Transverse colon (tissue), 4 donors: ENCODE measurements at regions not wholly inside any gene's neighbourhood (a gene's known extent, or its start where the extent isn't known, plus 50 kb on each side); places are given as distances from the start of the nearest gene placed in this dataset.
A peak's percentile ranks its signal among the peaks of the same experiment; 100 is the strongest.

Experiments used
- DNase-seq: peaks from one replicate; pipeline ENCODE4 v3.0.0-alpha.2; 2019
- H3K27ac ChIP-seq, 4 donors: fragments of 200-600 bp; sonication (generic); 2 replicates each; pipeline ENCODE4 v1.5.1; 2016 to 2018; ENCODE audit warnings: inconsistent platforms in 4 of 4
- H3K27me3 ChIP-seq: fragments of 200-600 bp; sonication (generic); 2 replicates; pipeline ENCODE4 v1.5.1; 2017; ENCODE audit warnings: inconsistent platforms
- H3K36me3 ChIP-seq, 4 donors: fragments of 200-600 bp; sonication (generic); 2 replicates each; pipeline ENCODE4 v1.5.1; 2017 to 2019; ENCODE audit warnings: inconsistent platforms in 4 of 4
- H3K4me1 ChIP-seq, 4 donors: fragments of 200-600 bp; sonication (generic); 2 replicates each; pipeline ENCODE4 v1.5.1; 2017 to 2020; ENCODE audit warnings: inconsistent platforms in 4 of 4
- H3K4me3 ChIP-seq, 4 donors: fragments of 200-600 bp; sonication (generic); 1 replicate in 1 of 4; 2 replicates in 3 of 4; pipeline versions ENCODE4 v1.5.1 to v1.6.1; 2017 to 2019; ENCODE audit warnings: inconsistent platforms in 4 of 4
- H3K9me3 ChIP-seq, 2 donors: fragments of 200-600 bp; sonication (generic); 2 replicates each; pipeline ENCODE4 v1.5.1; 2017 to 2019; ENCODE audit warnings: inconsistent platforms in 2 of 2
- CTCF ChIP-seq, 5 experiments: fragments of 200-600 bp in 3 of 5; fragments of 450-650 bp in 2 of 5; sonication (generic) in 3 of 5; IDR thresholded peaks; 1 replicate in 2 of 5; 2 replicates in 3 of 5; pipeline ENCODE4 v1.5.1; 2016 to 2017; ENCODE audit warnings: antibody characterized with exemption in 5 of 5, inconsistent platforms in 3 of 5, mild to moderate bottlenecking in 2 of 5, moderate library complexity in 1 of 5
- EP300 ChIP-seq: sonication (generic); formaldehyde crosslinking; IDR thresholded peaks from one replicate; pipeline ENCODE4 v1.6.1; 2017; ENCODE audit warnings: antibody characterized with exemption, low read depth
- POLR2A ChIP-seq: fragments of 450-650 bp; IDR thresholded peaks from one replicate; pipeline ENCODE4 v1.6.1; 2016; ENCODE audit warnings: antibody characterized with exemption, mild to moderate bottlenecking, moderate library complexity
- POLR2AphosphoS5 ChIP-seq, 3 donors: sonication (generic); formaldehyde crosslinking; IDR thresholded peaks; one replicate each; pipeline ENCODE4 v1.6.1; 2016; ENCODE audit warnings: antibody characterized with exemption in 3 of 3
- WGBS, 2 donors: methylation state at CpG; one replicate each; pipeline ENCODE4 v1.1.5; 2018; ENCODE audit warnings: low coverage in 1 of 2; 5-methylcytosine and 5-hydroxymethylcytosine counted together
- in situ Hi-C, 4 donors: fragments of 200-750 bp; cut with MboI; loops; one replicate each; pipeline versions ENCODE4 v1.15.0 to v1.15.1; 2017; ENCODE audit warnings: low sequenced_read_pairs in 3 of 4, low pct_ligation_motif_present in 1 of 4, low pct_unique_long_range_greater_than_20kb in 1 of 4
- intact Hi-C: fragments of 100-400 bp; cut with DNase I; formaldehyde crosslinking; loops from one replicate; pipeline ENCODE4 v1.15.1; 2023; ENCODE audit warnings: low total_unique reads

DNA sequence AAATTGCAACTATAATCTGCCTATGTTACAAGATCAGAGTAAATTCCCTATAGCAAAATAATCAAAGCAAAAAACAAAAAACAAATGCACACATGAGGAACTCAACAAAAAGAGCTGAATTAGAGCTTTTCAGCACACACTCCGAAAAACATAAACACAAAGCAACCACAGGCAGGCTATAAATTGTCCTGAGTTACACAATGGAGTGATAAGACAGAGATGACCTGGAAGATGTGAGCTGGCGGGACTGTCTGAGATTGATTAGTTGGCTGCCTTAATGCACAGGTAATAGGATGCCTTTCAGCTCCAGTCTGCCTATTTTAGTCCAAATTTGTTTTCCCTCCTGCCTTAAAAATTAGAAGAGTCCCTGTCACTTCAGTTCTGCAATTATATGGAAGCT is 159.0 kb upstream of the FNDC3A start:
- H3K36me3 ChIP-seq = no peaks in the 10 kb centered on the region
- 63 to 70% methylated on average over 2 of the region's 2 CpGs for WGBS, 2 donors

DNA sequence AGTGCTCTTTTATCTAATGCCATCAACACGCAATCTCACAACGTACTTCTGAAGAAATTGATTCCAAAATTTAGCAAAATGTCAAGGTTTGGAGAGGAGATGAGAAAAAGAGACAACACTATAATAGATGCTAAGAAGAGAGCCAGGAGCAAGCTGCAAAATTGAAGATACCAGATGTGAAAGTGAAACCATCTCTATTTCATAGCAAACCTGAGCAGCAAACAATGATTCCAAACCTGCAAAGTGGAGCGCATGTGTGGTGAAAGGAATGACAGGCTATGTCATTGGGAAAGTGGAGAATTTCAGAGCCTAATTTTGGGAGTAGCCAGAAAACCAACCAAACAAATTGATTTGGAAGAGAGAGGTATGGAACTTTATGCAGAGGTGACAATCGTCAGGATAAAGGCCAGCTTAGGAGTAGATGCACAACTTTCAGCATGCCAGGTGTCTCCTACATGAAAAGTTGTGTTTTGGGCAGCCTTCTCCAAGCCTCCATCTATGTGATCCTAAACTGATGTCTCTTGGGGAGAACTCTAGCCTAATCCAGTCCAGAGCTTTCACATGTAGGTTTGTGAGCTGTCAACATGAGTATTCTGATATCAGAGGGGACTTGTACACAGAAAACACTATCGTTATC is 158.4 kb upstream of the FNDC3A start:
- Histone ChIP-seq H3K4me3 (no peak overlapping the region), H3K36me3 (no peaks in the 10 kb centered on the region), H3K4me1 (peaks cover 0 to 6% (median 1%) of the 10 kb centered on the region in 4 donors), H3K9me3 (no peaks in the 10 kb centered on the region), H3K27me3 (no peaks in the 10 kb centered on the region), H3K27ac (no peak overlapping the region)
- in situ Hi-C loops (no loop called here), intact Hi-C loops (no loop called here)
- 78 to 80% methylated on average over 5 of the region's 5 CpGs for WGBS, 2 donors
- no peak for TF ChIP-seq CTCF (IDR thresholded peaks at IDR 0.05)
- TF ChIP-seq POLR2AphosphoS5 (IDR thresholded peaks at IDR 0.05) = no peak
- no peak for TF ChIP-seq EP300
- TF ChIP-seq POLR2A = no peak
- DNase-seq = no peak

More for the DNA sequence above, 159.0 kb upstream of the FNDC3A start:
- Histone ChIP-seq H3K27me3 (no peaks in the 10 kb centered on the region), H3K4me1 (peaks cover 0 to 6% (median 1%) of the 10 kb centered on the region in 4 donors), H3K9me3 (no peaks in the 10 kb centered on the region), H3K4me3 (no peak overlapping the region), H3K27ac (no peak overlapping the region)
- TF ChIP-seq POLR2A = no peak
- TF ChIP-seq EP300 = no peak
- TF ChIP-seq POLR2AphosphoS5 (IDR thresholded peaks at IDR 0.05) = no peak
- TF ChIP-seq CTCF (IDR thresholded peaks at IDR 0.05) = no peak
- intact Hi-C loops (no loop called here), in situ Hi-C loops (no loop called here)
- no peak for DNase-seq

DNA sequence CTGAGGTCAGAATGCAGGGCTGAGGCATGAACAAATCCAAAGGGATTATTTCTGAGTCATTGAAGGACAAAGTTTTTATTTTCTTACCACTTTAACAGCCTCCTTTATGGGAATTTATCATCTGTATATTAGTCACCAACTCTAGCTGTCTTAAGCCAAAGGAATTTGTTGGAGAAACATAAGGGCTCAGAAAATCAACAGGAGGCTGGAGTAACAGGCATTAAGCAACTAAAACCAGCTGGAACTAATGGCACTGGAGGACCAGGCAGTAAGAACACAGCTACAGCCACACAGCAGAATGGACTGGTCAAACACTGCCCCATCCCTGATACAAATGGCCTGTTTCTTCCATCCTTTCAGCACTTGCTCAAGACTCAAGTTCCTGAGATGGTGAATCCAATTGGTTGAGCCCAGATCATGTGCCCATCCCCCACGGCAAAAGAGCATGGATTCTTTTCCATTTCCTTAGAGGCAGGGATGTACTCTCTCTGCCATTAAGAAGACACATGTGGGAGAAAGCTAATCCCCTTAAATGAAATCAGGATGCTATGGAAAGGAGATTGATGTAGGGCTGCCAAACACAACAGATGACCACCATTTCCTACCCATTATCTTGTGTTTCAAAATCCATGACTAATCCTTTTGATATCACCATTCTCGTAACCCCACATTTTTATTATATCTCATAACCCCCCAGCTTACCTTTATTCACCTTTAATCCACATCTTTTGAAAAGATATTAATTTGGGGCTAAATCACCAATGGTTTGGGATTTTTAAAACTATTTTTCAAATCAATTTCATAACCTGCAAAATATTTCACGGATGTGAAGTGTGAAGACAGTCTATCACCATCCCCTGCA is 157.0 kb upstream of the FNDC3A start:
- no peaks in the 10 kb centered on the region for H3K27me3 ChIP-seq
- TF ChIP-seq POLR2A = no peak
- peak in 1 of 3 donors; percentile 7 for TF ChIP-seq POLR2AphosphoS5 (IDR thresholded peaks at IDR 0.05)
- no peak overlapping the region for H3K4me3 ChIP-seq
- in situ Hi-C loops (no loop called here), intact Hi-C loops (no loop called here)
- H3K4me1 ChIP-seq = peaks cover 0 to 6% (median 1%) of the 10 kb centered on the region in 4 donors
- WGBS, 2 donors = 82 to 90% methylated on average over 3 of the region's 3 CpGs
- no peak overlapping the region for H3K27ac ChIP-seq
- DNase-seq = no peak
- no peaks in the 10 kb centered on the region for H3K9me3 ChIP-seq
- H3K36me3 ChIP-seq = no peaks in the 10 kb centered on the region

DNA sequence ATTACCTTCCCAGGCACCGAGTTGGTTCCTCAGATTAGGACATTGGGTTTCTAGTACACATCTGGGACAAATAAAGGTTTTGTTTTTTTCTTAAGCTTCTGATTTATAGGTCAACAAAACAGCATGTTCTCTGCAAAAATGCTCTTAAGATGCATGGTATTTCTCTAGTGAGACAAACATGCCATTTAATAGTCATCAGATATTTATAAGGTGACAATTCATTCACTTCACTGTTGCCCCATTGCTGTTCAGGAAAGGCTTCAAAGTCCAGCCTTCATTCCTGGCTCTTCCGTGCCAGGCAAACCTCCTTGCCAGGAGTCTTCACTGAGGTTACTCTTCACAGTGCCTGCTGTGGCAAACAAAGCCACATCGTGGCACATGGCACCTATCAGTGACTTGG is 156.3 kb upstream of the FNDC3A start:
- no peaks in the 10 kb centered on the region for H3K36me3 ChIP-seq
- WGBS, 2 donors = 81 to 91% methylated on average over 2 to 3 of the region's 3 CpGs
- no peak for DNase-seq
- no peaks in the 10 kb centered on the region for H3K27me3 ChIP-seq
- H3K9me3 ChIP-seq = no peaks in the 10 kb centered on the region
- intact Hi-C loops (no loop called here), in situ Hi-C loops (no loop called here)
- no peak for TF ChIP-seq CTCF (IDR thresholded peaks at IDR 0.05)
- H3K4me3 ChIP-seq = no peak overlapping the region
- peaks cover 0 to 6% (median 1%) of the 10 kb centered on the region in 4 donors for H3K4me1 ChIP-seq
- no peak overlapping the region for H3K27ac ChIP-seq
